Central memory CD8-positive, alpha-beta T cell (primary cell): ENCODE measurements at regions not wholly inside any gene's neighbourhood (a gene's known extent, or its start where the extent isn't known, plus 50 kb on each side); places are given as distances from the start of the nearest gene placed in this dataset.

Experiments used
- ATAC-seq: fragments of 150-1000 bp; cut with Tn5 transposase; replicated peaks from 2 replicates; pipeline ENCODE4 v1.10.0; 2022; ENCODE audit warnings: mild to moderate bottlenecking, moderate FRiP score, moderate number of reproducible peaks; ENCODE audit not compliant: poor library complexity, severe bottlenecking; ENCODE audit errors: extremely low read depth
- DNase-seq, 2 donors: peaks; one replicate each; pipeline ENCODE4 v3.0.0; 2021; ENCODE audit warnings: low spot score in 2 of 2
- H3K27ac Mint-ChIP-seq: one replicate; pipeline ENCODE4 v1.8.0; 2022; ENCODE audit warnings: low read depth, mild to moderate bottlenecking, moderate library complexity, mixed read lengths
- H3K27me3 Mint-ChIP-seq: one replicate; pipeline ENCODE4 v1.8.0; 2022; ENCODE audit warnings: mixed read lengths
- H3K36me3 Mint-ChIP-seq: one replicate; pipeline ENCODE4 v1.8.0; 2022; ENCODE audit warnings: mild to moderate bottlenecking, moderate library complexity, mixed read lengths; ENCODE audit not compliant: insufficient read depth
- H3K4me1 Mint-ChIP-seq: one replicate; pipeline ENCODE4 v1.8.0; 2022; ENCODE audit warnings: mixed read lengths
- H3K4me3 Mint-ChIP-seq: one replicate; pipeline ENCODE4 v1.8.0; 2022; ENCODE audit warnings: mild to moderate bottlenecking, moderate library complexity, mixed read lengths
- H3K9me3 Mint-ChIP-seq: one replicate; pipeline ENCODE4 v1.8.0; 2022; ENCODE audit warnings: mixed read lengths

- Mint-ChIP-seq H3K9me3 (peaks cover 12% of the 10 kb centered on the region), H3K27me3 (no peaks in the 10 kb centered on the region), H3K27ac (no peak overlapping the region), H3K4me1 (no peaks in the 10 kb centered on the region), H3K4me3 (no peak overlapping the region), H3K36me3 (no peaks in the 10 kb centered on the region)
- no peak for DNase-seq
- no peak for ATAC-seq
Observed at GRCh38 chr3:166205158-166205557, 367.9 kb upstream of the BCHE start.

GRCh38 chr3:166201476-166201875 is 364.3 kb upstream of the BCHE start:
- ATAC-seq (no peak), DNase-seq (no peak)
- Mint-ChIP-seq H3K36me3 (no peaks in the 10 kb centered on the region), H3K4me3 (no peak overlapping the region), H3K27ac (no peak overlapping the region), H3K4me1 (no peaks in the 10 kb centered on the region), H3K27me3 (no peaks in the 10 kb centered on the region), H3K9me3 (peaks cover 6% of the 10 kb centered on the region)

GRCh38 chr3:166199491-166199890 is 362.3 kb upstream of the BCHE start:
- Mint-ChIP-seq H3K27ac (no peak overlapping the region), H3K9me3 (peaks cover 6% of the 10 kb centered on the region)
- ATAC-seq, result no peak

GRCh38 chr3:166195808-166196207 is 358.6 kb upstream of the BCHE start:
- H3K27me3 Mint-ChIP-seq, result no peaks in the 10 kb centered on the region
- no peaks in the 10 kb centered on the region for H3K4me1 Mint-ChIP-seq
- H3K36me3 Mint-ChIP-seq, result peaks cover 1% of the 10 kb centered on the region
- H3K4me3 Mint-ChIP-seq, result no peak overlapping the region
- H3K27ac Mint-ChIP-seq, result no peak overlapping the region
- H3K9me3 Mint-ChIP-seq, result peaks cover 4% of the 10 kb centered on the region
- ATAC-seq (no peak), DNase-seq (no peak)

More at GRCh38 chr3:166199491-166199890, 362.3 kb upstream of the BCHE start:
- Mint-ChIP-seq H3K36me3 (peaks cover under 1% of the 10 kb centered on the region), H3K4me1 (no peaks in the 10 kb centered on the region), H3K27me3 (no peaks in the 10 kb centered on the region), H3K4me3 (no peak overlapping the region)
- no peak for DNase-seq

- Mint-ChIP-seq H3K4me1 (no peaks in the 10 kb centered on the region), H3K4me3 (no peak overlapping the region), H3K36me3 (peaks cover 1% of the 10 kb centered on the region), H3K27me3 (no peaks in the 10 kb centered on the region), H3K27ac (no peak overlapping the region), H3K9me3 (peaks cover 14% of the 10 kb centered on the region)
- no peak for DNase-seq
- ATAC-seq, result no peak
Observed at GRCh38 chr3:166191411-166191810, 354.2 kb upstream of the BCHE start.

GRCh38 chr3:166190360-166190759 is 353.1 kb upstream of the BCHE start:
- Mint-ChIP-seq H3K27me3 (no peaks in the 10 kb centered on the region), H3K9me3 (peaks cover 22% of the 10 kb centered on the region), H3K4me3 (no peak overlapping the region), H3K27ac (no peak overlapping the region), H3K36me3 (peaks cover 1% of the 10 kb centered on the region), H3K4me1 (no peaks in the 10 kb centered on the region)
- no peak for DNase-seq
- no peak for ATAC-seq

- H3K27me3 Mint-ChIP-seq, result no peaks in the 10 kb centered on the region
- H3K9me3 Mint-ChIP-seq, result peaks cover 22% of the 10 kb centered on the region
- no peak overlapping the region for H3K4me3 Mint-ChIP-seq
- no peaks in the 10 kb centered on the region for H3K36me3 Mint-ChIP-seq
- no peaks in the 10 kb centered on the region for H3K4me1 Mint-ChIP-seq
- no peak for DNase-seq
- ATAC-seq, result no peak
- no peak overlapping the region for H3K27ac Mint-ChIP-seq
Observed at GRCh38 chr3:166187237-166187636, 350.0 kb upstream of the BCHE start.

- peaks cover 22% of the 10 kb centered on the region for H3K9me3 Mint-ChIP-seq
- H3K27me3 Mint-ChIP-seq, result no peaks in the 10 kb centered on the region
- no peak overlapping the region for H3K4me3 Mint-ChIP-seq
- no peak for DNase-seq
- no peaks in the 10 kb centered on the region for H3K36me3 Mint-ChIP-seq
- H3K27ac Mint-ChIP-seq, result no peak overlapping the region
- no peak for ATAC-seq
- H3K4me1 Mint-ChIP-seq, result no peaks in the 10 kb centered on the region
Observed at GRCh38 chr3:166186003-166186402, 348.8 kb upstream of the BCHE start.

- DNase-seq, result no peak
- ATAC-seq, result no peak
- no peaks in the 10 kb centered on the region for H3K27me3 Mint-ChIP-seq
- no peak overlapping the region for H3K4me3 Mint-ChIP-seq
- H3K27ac Mint-ChIP-seq, result no peak overlapping the region
- H3K4me1 Mint-ChIP-seq, result no peaks in the 10 kb centered on the region
- no peaks in the 10 kb centered on the region for H3K36me3 Mint-ChIP-seq
- peaks cover 13% of the 10 kb centered on the region for H3K9me3 Mint-ChIP-seq
Observed at GRCh38 chr3:166177130-166177529, 339.9 kb upstream of the BCHE start.

GRCh38 chr3:166171695-166172094 is 334.5 kb upstream of the BCHE start:
- ATAC-seq, result no peak
- no peaks in the 10 kb centered on the region for H3K4me1 Mint-ChIP-seq
- H3K36me3 Mint-ChIP-seq, result no peaks in the 10 kb centered on the region
- no peak overlapping the region for H3K4me3 Mint-ChIP-seq
- H3K9me3 Mint-ChIP-seq, result peaks cover 14% of the 10 kb centered on the region
- DNase-seq, result no peak
- no peak overlapping the region for H3K27ac Mint-ChIP-seq
- H3K27me3 Mint-ChIP-seq, result no peaks in the 10 kb centered on the region

- Mint-ChIP-seq H3K4me1 (no peaks in the 10 kb centered on the region), H3K27me3 (no peaks in the 10 kb centered on the region), H3K4me3 (no peak overlapping the region), H3K9me3 (peaks cover 12% of the 10 kb centered on the region), H3K27ac (no peak overlapping the region), H3K36me3 (no peaks in the 10 kb centered on the region)
- DNase-seq (no peak), ATAC-seq (no peak)
Observed at GRCh38 chr3:166169681-166170080, 332.5 kb upstream of the BCHE start.

- Mint-ChIP-seq H3K4me1 (no peaks in the 10 kb centered on the region), H3K27ac (no peak overlapping the region), H3K36me3 (no peaks in the 10 kb centered on the region), H3K4me3 (no peak overlapping the region), H3K27me3 (no peaks in the 10 kb centered on the region), H3K9me3 (peaks cover 17% of the 10 kb centered on the region)
- ATAC-seq (no peak), DNase-seq (no peak)
Observed at GRCh38 chr3:166127969-166128368, 290.7 kb upstream of the BCHE start.

- DNase-seq, result no peak
- H3K27ac Mint-ChIP-seq, result no peak overlapping the region
Observed at GRCh38 chr3:166125179-166125578, 288.0 kb upstream of the BCHE start.

GRCh38 chr3:166123576-166123975 is 286.4 kb upstream of the BCHE start:
- ATAC-seq (no peak), DNase-seq (no peak)
- Mint-ChIP-seq H3K27me3 (no peaks in the 10 kb centered on the region), H3K9me3 (peaks cover 16% of the 10 kb centered on the region), H3K36me3 (no peaks in the 10 kb centered on the region), H3K4me3 (no peak overlapping the region), H3K27ac (no peak overlapping the region), H3K4me1 (no peaks in the 10 kb centered on the region)

More at GRCh38 chr3:166125179-166125578, 288.0 kb upstream of the BCHE start:
- Mint-ChIP-seq H3K27me3 (no peaks in the 10 kb centered on the region), H3K4me3 (no peak overlapping the region), H3K36me3 (no peaks in the 10 kb centered on the region), H3K4me1 (no peaks in the 10 kb centered on the region), H3K9me3 (peaks cover 16% of the 10 kb centered on the region)
- ATAC-seq, result no peak
